ENCODE measurements at regions not wholly inside any gene's neighbourhood (a gene's known extent, or its start where the extent isn't known, plus 50 kb on each side); places are given as distances from the start of the nearest gene placed in this dataset.

- H3K4me2 ChIP-seq (ENCODE audit: insufficient read depth in 1 of 2, low read depth in 2 of 2, low read length in 2 of 2) = no peak overlapping the region
- no peak overlapping the region for H3K4ac ChIP-seq (replicated peaks; ENCODE audit: insufficient read length, low read depth, low read length)
- no peak overlapping the region for H3K18ac ChIP-seq (ENCODE audit: extremely low read depth, low read length)
- no peak overlapping the region for H3K9ac ChIP-seq (replicated peaks in 1 of 4; ENCODE audit: extremely low read depth in 1 of 4, low read depth in 3 of 4, low read length in 3 of 4)
- H3K56ac ChIP-seq (replicated peaks; ENCODE audit: insufficient read length, low read depth, low read length) = no peak overlapping the region
- no peaks in the 10 kb centered on the region for H3K36me3 ChIP-seq (ENCODE audit: control insufficient read depth in 2 of 4, insufficient read depth in 4 of 4, low read length in 3 of 4)
- WGBS, 2 experiments (ENCODE audit: extremely low coverage in 1 of 2, insufficient coverage in 1 of 2, insufficient read length in 1 of 2, insufficient replicate concordance in 2 of 2, low coverage in 1 of 2, low lambda C conversion rate in 2 of 2, missing lambda C conversion rate in 1 of 2) = 94% methylated on average over 4 of the region's 5 CpGs; no CpG with 5 or more reads in 1 of the 2 experiments
- H4K5ac ChIP-seq (ENCODE audit: insufficient read length, low read depth, low read length) = no peak overlapping the region
- ChIA-PET CTCF (ENCODE audit: partially characterized antibody) (interaction anchor here (0.9 to 3.3 kb wide), 5 partner anchors 10 to 267 kb away, joined by 4 to 18 read pairs (median 5); no protein-coding TSS in a partner anchor), POLR2A (ENCODE audit: partially characterized antibody) (no interaction called here)
- H3K27me3 ChIP-seq (replicated peaks in 1 of 4; ENCODE audit: control insufficient read depth in 3 of 4, extremely low read depth in 1 of 4, insufficient read depth in 3 of 4, low read length in 3 of 4) = no peaks in the 10 kb centered on the region
- no peak overlapping the region for H4K91ac ChIP-seq (replicated peaks; ENCODE audit: insufficient read length, low read length)
- H3K79me2 ChIP-seq (ENCODE audit: control insufficient read depth in 1 of 2, insufficient read depth in 2 of 2, low read length in 2 of 2) = no peaks in the 10 kb centered on the region
- H3K79me1 ChIP-seq (ENCODE audit: low read depth, low read length) = no peaks in the 10 kb centered on the region
- no peaks in the 10 kb centered on the region for H4K20me1 ChIP-seq (replicated peaks in 1 of 2; ENCODE audit: control insufficient read depth in 1 of 2, insufficient read depth in 2 of 2, low read length in 2 of 2)
- H3K4me1 ChIP-seq (replicated peaks in 1 of 4; ENCODE audit: control insufficient read depth in 3 of 4, insufficient read depth in 4 of 4, low read length in 3 of 4) = peaks cover 0 to 2% (median 0%) of the 10 kb centered on the region in 4 experiments; a peak in 1 of 7 replicates
- no peak overlapping the region for H4K8ac ChIP-seq (ENCODE audit: extremely low read depth, insufficient read depth, low read length)
- no peak overlapping the region for H2BK12ac ChIP-seq (ENCODE audit: low read depth, low read length)
- H3K14ac ChIP-seq (ENCODE audit: insufficient read length) = no peak overlapping the region
- no peak overlapping the region for H2BK15ac ChIP-seq (ENCODE audit: low read length)
- TF ChIP-seq SAP30 (IDR thresholded peaks at IDR 0.05; ENCODE audit: insufficient read depth, insufficient replicate concordance, low read length) (no peak), NRF1 (IDR thresholded peaks at IDR 0.05; ENCODE audit: low read depth, low read length) (no peak), CREB1 (IDR thresholded peaks at IDR 0.05) (no peak), SP2 (IDR thresholded peaks at IDR 0.05; ENCODE audit: low read length) (no peak)
- no peak overlapping the region for H2BK20ac ChIP-seq (ENCODE audit: low read length)
- H3K27ac ChIP-seq (ENCODE audit: low read depth, low read length) = no peak overlapping the region
- H2AK5ac ChIP-seq (ENCODE audit: low read depth, low read length) = no peak overlapping the region
- FAIRE-seq = no peak
- no peak overlapping the region for H3K23ac ChIP-seq (ENCODE audit: insufficient read length)
- H3K9me3 ChIP-seq (ENCODE audit: insufficient read depth in 2 of 2, low read depth in 1 of 2, low read length in 1 of 2) = 0 out of 4 replicates have a peak, but pooled peaks cover 0 to 2% of the 10 kb centered on the region in 2 experiments
- H2BK120ac ChIP-seq (replicated peaks; ENCODE audit: low read depth, low read length) = no peak overlapping the region
- H3K23me2 ChIP-seq (ENCODE audit: low read depth, low read length) = no peaks in the 10 kb centered on the region; the same call in 1 of the 2 replicates
- H3K4me3 ChIP-seq (ENCODE audit: extremely low read depth in 1 of 4, insufficient read depth in 2 of 4, low read depth in 3 of 4, low read length in 4 of 4) = no peak overlapping the region
- H2AFZ ChIP-seq (ENCODE audit: low read length) = no peak overlapping the region
- H2BK5ac ChIP-seq (ENCODE audit: low read depth, low read length) = no peak overlapping the region
- DNase-seq (ENCODE audit: low read depth in 1 of 2, low spot score in 2 of 2) = no peak
Measured at GRCh38 chr15:79606831-79607355, 174.8 kb downstream of the MINAR1 start.

All from H1 (cell line).